Liver (tissue), 8 donors: ENCODE measurements at regions not wholly inside any gene's neighbourhood (a gene's known extent, or its start where the extent isn't known, plus 50 kb on each side); places are given as distances from the start of the nearest gene placed in this dataset.

ENCODE experiments used
- DNase-seq: peaks from one replicate; pipeline ENCODE4 v3.0.0-alpha.2; 2017; ENCODE audit warnings: low spot score
- H3K27ac ChIP-seq, 2 donors: one replicate each; pipeline ENCODE4 v1.7.0; 2013; ENCODE audit warnings: inconsistent platforms in 2 of 2, low read length in 2 of 2, control low read depth in 1 of 2, low read depth in 1 of 2, mild to moderate bottlenecking in 1 of 2
- H3K27me3 ChIP-seq, 4 donors: one replicate each; pipeline versions ENCODE4 v1.6.1 to v1.7.0; 2013; ENCODE audit warnings: low read length in 3 of 4, inconsistent platforms in 1 of 4, mild to moderate bottlenecking in 1 of 4, moderate library complexity in 1 of 4; ENCODE audit not compliant: control insufficient read depth in 4 of 4, insufficient read depth in 4 of 4
- H3K36me3 ChIP-seq, 4 donors: one replicate each; pipeline versions ENCODE4 v1.6.1 to v1.7.0; 2013; ENCODE audit warnings: low read length in 3 of 4, mild to moderate bottlenecking in 3 of 4, low read depth in 1 of 4, moderate library complexity in 1 of 4; ENCODE audit not compliant: control insufficient read depth in 4 of 4, insufficient read depth in 3 of 4
- H3K4me1 ChIP-seq, 4 donors: one replicate each; pipeline versions ENCODE4 v1.6.1 to v1.7.0; 2013; ENCODE audit warnings: low read length in 3 of 4, mild to moderate bottlenecking in 3 of 4, moderate library complexity in 1 of 4; ENCODE audit not compliant: control insufficient read depth in 4 of 4, insufficient read depth in 4 of 4
- H3K4me3 ChIP-seq, 3 donors: one replicate each; pipeline versions ENCODE4 v1.6.1 to v1.7.0; 2013; ENCODE audit warnings: low read length in 3 of 3, control low read depth in 1 of 3, low read depth in 1 of 3, mild to moderate bottlenecking in 1 of 3
- H3K9ac ChIP-seq, 2 donors: one replicate each; pipeline ENCODE4 v1.7.0; 2013; ENCODE audit warnings: low read length in 2 of 2, mild to moderate bottlenecking in 2 of 2, moderate library complexity in 2 of 2, control low read depth in 1 of 2, low read depth in 1 of 2
- H3K9me3 ChIP-seq, 4 donors: one replicate each; pipeline versions ENCODE4 v1.6.1 to v1.7.0; 2013; ENCODE audit warnings: low read length in 3 of 4; ENCODE audit not compliant: control insufficient read depth in 4 of 4
- EGR1 ChIP-seq, 2 donors: IDR thresholded peaks; 2 replicates each; pipeline ENCODE4 v1.6.1; 2016 to 2018; ENCODE audit warnings: antibody characterized with exemption in 2 of 2, low read depth in 2 of 2
- FOXA2 ChIP-seq: IDR thresholded peaks from 2 replicates; pipeline ENCODE4 v1.6.1; 2016; ENCODE audit warnings: antibody characterized with exemption
- GABPA ChIP-seq, 2 donors: IDR thresholded peaks in 1 of 2; conservative IDR thresholded peaks in 1 of 2; 2 replicates each; pipeline ENCODE4 v1.6.1; 2016; ENCODE audit warnings: antibody characterized with exemption in 2 of 2, mild to moderate bottlenecking in 1 of 2, moderate library complexity in 1 of 2
- HNF4G ChIP-seq: IDR thresholded peaks from 2 replicates; pipeline ENCODE4 v1.6.1; 2016; ENCODE audit warnings: antibody characterized with exemption
- JUND ChIP-seq, 2 donors: IDR thresholded peaks; 2 replicates each; pipeline ENCODE4 v1.6.1; 2016; ENCODE audit warnings: antibody characterized with exemption in 2 of 2
- NR2F2 ChIP-seq: IDR thresholded peaks from 2 replicates; pipeline ENCODE4 v1.6.1; 2016; ENCODE audit warnings: antibody characterized with exemption
- RAD21 ChIP-seq, 2 donors: IDR thresholded peaks; 2 replicates each; pipeline ENCODE4 v1.6.1; 2016; ENCODE audit warnings: antibody characterized with exemption in 2 of 2, mild to moderate bottlenecking in 2 of 2
- RXRA ChIP-seq, 2 donors: IDR thresholded peaks; 2 replicates each; pipeline ENCODE4 v1.6.1; 2017 to 2018; ENCODE audit warnings: antibody characterized with exemption in 2 of 2, mild to moderate bottlenecking in 1 of 2
- SP1 ChIP-seq: IDR thresholded peaks from 2 replicates; pipeline ENCODE4 v1.6.1; 2018; ENCODE audit warnings: antibody characterized with exemption, mild to moderate bottlenecking
- TAF1 ChIP-seq: conservative IDR thresholded peaks from 2 replicates; pipeline ENCODE4 v1.6.1; 2016; ENCODE audit warnings: antibody characterized with exemption, mild to moderate bottlenecking
- YY1 ChIP-seq: IDR thresholded peaks from 2 replicates; pipeline ENCODE4 v1.6.1; 2016; ENCODE audit warnings: antibody characterized with exemption, mild to moderate bottlenecking
- WGBS: extraction: QIAGEN DNeasy Blood & Tissue Kit; methylation state at CpG from one replicate; pipeline ENCODE4 v1.1.7; 2013; 5-methylcytosine and 5-hydroxymethylcytosine counted together
- TF ChIP-seq, protein P1 (sequence below): IDR thresholded peaks from 2 replicates; pipeline ENCODE4 v1.6.1; 2016; ENCODE audit warnings: antibody characterized with exemption
- TF ChIP-seq, protein P2 (sequence below): IDR thresholded peaks from 2 replicates; pipeline ENCODE4 v1.6.1; 2016; ENCODE audit warnings: antibody characterized with exemption
- TF ChIP-seq, protein P3 (sequence below): IDR thresholded peaks from 2 replicates; pipeline ENCODE4 v1.6.1; 2016; ENCODE audit warnings: antibody characterized with exemption, mild to moderate bottlenecking
- TF ChIP-seq, protein P4 (sequence below): fragments of 150-350 bp; IDR thresholded peaks from 2 replicates; pipeline ENCODE4 v1.5.1; 2017; ENCODE audit warnings: improper control_type of control experiment, low read depth, low read length; ENCODE audit not compliant: missing input control
- donor health status: healthy.
- donor health status: healthy.
- donor health status: healthy.
- donor health status: healthy.
- donor health status: healthy.

DNA sequence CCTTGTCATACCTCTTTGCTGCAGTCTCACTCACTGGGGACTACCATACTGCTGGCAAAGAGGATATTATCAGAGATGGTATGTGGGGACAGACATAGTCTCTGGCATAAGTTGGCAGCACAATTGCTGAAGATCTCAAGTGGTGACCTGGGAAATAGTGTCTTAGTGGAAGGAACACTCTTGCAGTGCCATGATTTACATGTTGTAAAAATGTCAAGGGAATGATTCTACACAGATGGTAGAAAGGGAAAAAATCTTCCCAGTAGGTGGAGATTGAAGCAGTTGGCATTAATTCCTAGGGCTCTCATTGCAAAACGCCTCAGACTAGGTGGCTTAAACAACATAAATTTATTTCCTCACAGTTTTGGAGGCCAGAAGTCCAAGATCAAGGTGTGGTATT is 662.2 kb downstream of the DHX35 start:
- no peak overlapping the region for H3K27ac ChIP-seq
- TF ChIP-seq, protein P1, sequence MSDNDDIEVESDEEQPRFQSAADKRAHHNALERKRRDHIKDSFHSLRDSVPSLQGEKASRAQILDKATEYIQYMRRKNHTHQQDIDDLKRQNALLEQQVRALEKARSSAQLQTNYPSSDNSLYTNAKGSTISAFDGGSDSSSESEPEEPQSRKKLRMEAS = no peak
- TF ChIP-seq SP1 (no peak), JUND (IDR thresholded peaks at IDR 0.05) (no peak), RXRA (IDR thresholded peaks at IDR 0.05) (no peak), TAF1 (no peak), YY1 (no peak), NR2F2 (no peak), RAD21 (IDR thresholded peaks at IDR 0.05) (no peak), FOXA2 (no peak)
- TF ChIP-seq, protein P2, sequence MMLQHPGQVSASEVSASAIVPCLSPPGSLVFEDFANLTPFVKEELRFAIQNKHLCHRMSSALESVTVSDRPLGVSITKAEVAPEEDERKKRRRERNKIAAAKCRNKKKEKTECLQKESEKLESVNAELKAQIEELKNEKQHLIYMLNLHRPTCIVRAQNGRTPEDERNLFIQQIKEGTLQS = no peak
- TF ChIP-seq, protein P3, sequence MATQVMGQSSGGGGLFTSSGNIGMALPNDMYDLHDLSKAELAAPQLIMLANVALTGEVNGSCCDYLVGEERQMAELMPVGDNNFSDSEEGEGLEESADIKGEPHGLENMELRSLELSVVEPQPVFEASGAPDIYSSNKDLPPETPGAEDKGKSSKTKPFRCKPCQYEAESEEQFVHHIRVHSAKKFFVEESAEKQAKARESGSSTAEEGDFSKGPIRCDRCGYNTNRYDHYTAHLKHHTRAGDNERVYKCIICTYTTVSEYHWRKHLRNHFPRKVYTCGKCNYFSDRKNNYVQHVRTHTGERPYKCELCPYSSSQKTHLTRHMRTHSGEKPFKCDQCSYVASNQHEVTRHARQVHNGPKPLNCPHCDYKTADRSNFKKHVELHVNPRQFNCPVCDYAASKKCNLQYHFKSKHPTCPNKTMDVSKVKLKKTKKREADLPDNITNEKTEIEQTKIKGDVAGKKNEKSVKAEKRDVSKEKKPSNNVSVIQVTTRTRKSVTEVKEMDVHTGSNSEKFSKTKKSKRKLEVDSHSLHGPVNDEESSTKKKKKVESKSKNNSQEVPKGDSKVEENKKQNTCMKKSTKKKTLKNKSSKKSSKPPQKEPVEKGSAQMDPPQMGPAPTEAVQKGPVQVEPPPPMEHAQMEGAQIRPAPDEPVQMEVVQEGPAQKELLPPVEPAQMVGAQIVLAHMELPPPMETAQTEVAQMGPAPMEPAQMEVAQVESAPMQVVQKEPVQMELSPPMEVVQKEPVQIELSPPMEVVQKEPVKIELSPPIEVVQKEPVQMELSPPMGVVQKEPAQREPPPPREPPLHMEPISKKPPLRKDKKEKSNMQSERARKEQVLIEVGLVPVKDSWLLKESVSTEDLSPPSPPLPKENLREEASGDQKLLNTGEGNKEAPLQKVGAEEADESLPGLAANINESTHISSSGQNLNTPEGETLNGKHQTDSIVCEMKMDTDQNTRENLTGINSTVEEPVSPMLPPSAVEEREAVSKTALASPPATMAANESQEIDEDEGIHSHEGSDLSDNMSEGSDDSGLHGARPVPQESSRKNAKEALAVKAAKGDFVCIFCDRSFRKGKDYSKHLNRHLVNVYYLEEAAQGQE = no peak
- TF ChIP-seq, protein P4, sequence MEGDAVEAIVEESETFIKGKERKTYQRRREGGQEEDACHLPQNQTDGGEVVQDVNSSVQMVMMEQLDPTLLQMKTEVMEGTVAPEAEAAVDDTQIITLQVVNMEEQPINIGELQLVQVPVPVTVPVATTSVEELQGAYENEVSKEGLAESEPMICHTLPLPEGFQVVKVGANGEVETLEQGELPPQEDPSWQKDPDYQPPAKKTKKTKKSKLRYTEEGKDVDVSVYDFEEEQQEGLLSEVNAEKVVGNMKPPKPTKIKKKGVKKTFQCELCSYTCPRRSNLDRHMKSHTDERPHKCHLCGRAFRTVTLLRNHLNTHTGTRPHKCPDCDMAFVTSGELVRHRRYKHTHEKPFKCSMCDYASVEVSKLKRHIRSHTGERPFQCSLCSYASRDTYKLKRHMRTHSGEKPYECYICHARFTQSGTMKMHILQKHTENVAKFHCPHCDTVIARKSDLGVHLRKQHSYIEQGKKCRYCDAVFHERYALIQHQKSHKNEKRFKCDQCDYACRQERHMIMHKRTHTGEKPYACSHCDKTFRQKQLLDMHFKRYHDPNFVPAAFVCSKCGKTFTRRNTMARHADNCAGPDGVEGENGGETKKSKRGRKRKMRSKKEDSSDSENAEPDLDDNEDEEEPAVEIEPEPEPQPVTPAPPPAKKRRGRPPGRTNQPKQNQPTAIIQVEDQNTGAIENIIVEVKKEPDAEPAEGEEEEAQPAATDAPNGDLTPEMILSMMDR = no peak
- peaks cover 0 to 6% (median 0%) of the 10 kb centered on the region in 4 donors for H3K27me3 ChIP-seq
- no peak for DNase-seq
- H3K36me3 ChIP-seq = no peaks in the 10 kb centered on the region
- no peak overlapping the region for H3K9ac ChIP-seq
- H3K9me3 ChIP-seq = no peaks in the 10 kb centered on the region
- no peaks in the 10 kb centered on the region for H3K4me1 ChIP-seq
- no peak overlapping the region for H3K4me3 ChIP-seq
- WGBS = 66% methylated on average over 1 of the region's 1 CpG

DNA sequence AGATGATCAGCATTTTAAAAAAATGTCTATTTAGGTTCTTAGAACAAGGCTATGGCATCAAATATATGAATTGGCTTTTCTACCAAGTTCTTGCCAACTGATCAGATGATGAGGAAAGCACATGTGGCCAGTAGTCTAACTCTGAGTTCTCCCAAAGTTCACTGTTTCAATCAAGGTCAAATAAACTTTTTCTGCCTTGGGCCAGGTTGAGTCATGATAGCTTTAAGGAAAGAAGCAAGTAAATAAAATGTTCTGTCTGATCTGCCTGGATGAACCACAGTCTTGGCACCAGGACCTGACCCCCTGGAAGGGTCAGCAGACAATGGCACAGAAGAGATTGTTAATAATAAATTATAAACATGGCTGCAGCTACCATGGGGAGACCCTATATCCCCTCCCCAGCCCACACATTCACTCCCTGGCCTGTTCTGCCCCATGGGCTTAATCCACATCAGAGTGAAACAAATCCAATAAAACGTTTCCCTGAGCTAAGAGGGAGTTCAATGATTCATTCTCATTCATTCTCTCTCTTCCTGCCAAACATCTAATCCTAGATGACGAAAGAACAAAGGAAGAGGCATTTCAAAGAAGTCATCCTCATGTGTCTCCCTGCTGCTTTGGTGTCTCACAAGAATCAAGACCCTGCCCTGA is 661.6 kb downstream of the DHX35 start:
- no peaks in the 10 kb centered on the region for H3K4me1 ChIP-seq
- no peaks in the 10 kb centered on the region for H3K36me3 ChIP-seq
- no peak for DNase-seq
- no peak overlapping the region for H3K27ac ChIP-seq
- no peak overlapping the region for H3K9ac ChIP-seq
- 57% methylated on average over 2 of the region's 2 CpGs for WGBS
- H3K9me3 ChIP-seq = no peaks in the 10 kb centered on the region
- TF ChIP-seq, protein P3 = no peak
- TF ChIP-seq NR2F2 (no peak), RAD21 (IDR thresholded peaks at IDR 0.05) (no peak), HNF4G (no peak), EGR1 (IDR thresholded peaks at IDR 0.05; ENCODE audit: low read depth in 2 of 2) (no peak), GABPA (IDR thresholded peaks at IDR 0.05 in 1 of 2, conservative IDR thresholded peaks at IDR 0.05 in 1 of 2) (no peak)
- H3K27me3 ChIP-seq = peaks cover 0 to 6% (median 0%) of the 10 kb centered on the region in 4 donors
- H3K4me3 ChIP-seq = no peak overlapping the region
